Tibial artery (tissue), 4 donors: ENCODE measurements at regions not wholly inside any gene's neighbourhood (a gene's known extent, or its start where the extent isn't known, plus 50 kb on each side); places are given as distances from the start of the nearest gene placed in this dataset.

Experiments
- DNase-seq, 2 donors: peaks; one replicate each; pipeline ENCODE4 v3.0.0-alpha.2; 2019
- H3K27ac ChIP-seq, 2 donors: fragments of 200-600 bp; sonication (generic) in 1 of 2; 1 replicate in 1 of 2; 2 replicates in 1 of 2; pipeline ENCODE4 v1.5.1; 2018 to 2019; ENCODE audit warnings: mild to moderate bottlenecking in 1 of 2
- H3K27me3 ChIP-seq, 2 donors: fragments of 200-600 bp; sonication (generic) in 1 of 2; one replicate each; pipeline versions ENCODE4 v1.5.1 to v1.6.0; 2016 to 2019
- H3K36me3 ChIP-seq, 3 donors: fragments of 200-600 bp; sonication (generic) in 2 of 3; one replicate each; pipeline ENCODE4 v1.5.1; 2016 to 2019; ENCODE audit warnings: mild to moderate bottlenecking in 2 of 3
- H3K4me1 ChIP-seq, 4 donors: fragments of 200-600 bp; sonication (generic) in 2 of 4; 1 replicate in 3 of 4; 2 replicates in 1 of 4; pipeline ENCODE4 v1.5.1; 2016 to 2019
- H3K4me3 ChIP-seq, 2 donors: fragments of 200-600 bp; sonication (generic) in 1 of 2; 1 replicate in 1 of 2; 2 replicates in 1 of 2; pipeline ENCODE4 v1.5.1; 2018 to 2019; ENCODE audit warnings: mild to moderate bottlenecking in 2 of 2
- H3K9me3 ChIP-seq, 3 donors: fragments of 200-600 bp; sonication (generic) in 1 of 3; one replicate each; pipeline ENCODE4 v1.5.1; 2016 to 2019
- CTCF ChIP-seq, 2 experiments: fragments of 200-600 bp in 1 of 2; fragments of 450-650 bp in 1 of 2; IDR thresholded peaks; one replicate each; pipeline ENCODE4 v1.5.1; 2017 to 2019; ENCODE audit warnings: antibody characterized with exemption in 2 of 2, mild to moderate bottlenecking in 1 of 2, moderate library complexity in 1 of 2
- intact Hi-C: fragments of 100-400 bp; cut with DNase I; formaldehyde crosslinking; loops from one replicate; pipeline ENCODE4 v1.15.0; 2023; ENCODE audit warnings: low total_unique reads

DNA sequence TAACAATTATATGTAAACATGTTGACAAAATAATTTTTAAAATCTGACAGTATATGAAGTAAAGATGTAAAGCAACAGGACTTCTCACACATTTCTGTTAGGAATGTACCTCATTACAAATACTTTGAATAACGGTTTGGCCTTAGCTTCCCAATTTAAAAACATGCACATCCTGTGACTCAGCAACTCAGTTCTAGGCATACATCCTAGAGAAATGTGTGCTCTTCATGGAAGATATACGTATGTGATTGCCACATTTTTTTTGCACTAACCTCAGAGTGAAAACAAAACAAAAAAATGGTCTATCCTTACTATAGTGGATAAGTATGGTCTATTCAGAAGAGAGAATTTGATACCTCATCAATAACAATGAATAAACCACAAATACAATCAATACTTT lies 314.6 kb downstream of the LIG4 start:
- no peak for TF ChIP-seq CTCF (IDR thresholded peaks at IDR 0.05)
- intact Hi-C loops, result no loop called here
- Histone ChIP-seq H3K9me3 (no peaks in the 10 kb centered on the region), H3K4me1 (no peaks in the 10 kb centered on the region), H3K27me3 (no peaks in the 10 kb centered on the region), H3K36me3 (no peaks in the 10 kb centered on the region), H3K27ac (no peak overlapping the region), H3K4me3 (no peak overlapping the region)
- no peak for DNase-seq

DNA sequence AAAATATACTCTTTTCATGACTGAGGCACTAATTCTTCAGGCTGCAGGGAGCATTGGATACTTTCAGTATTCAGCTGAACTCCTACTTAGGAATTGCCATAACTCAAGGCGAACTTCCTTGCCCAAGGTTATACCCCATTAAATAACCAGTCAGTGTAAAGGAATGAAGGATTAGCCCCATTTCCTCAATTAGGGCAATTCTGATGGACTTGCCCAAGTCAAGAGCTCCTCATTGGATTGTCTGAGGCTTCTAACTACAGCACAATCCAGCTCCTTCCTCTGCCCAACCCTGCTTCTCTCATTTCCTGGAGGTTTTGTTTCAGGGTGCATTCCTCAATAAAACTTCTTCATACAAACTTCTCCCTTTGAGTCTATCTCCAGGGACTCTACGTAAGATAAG lies 329.2 kb downstream of the LIG4 start:
- Histone ChIP-seq H3K9me3 (peaks cover 0 to 8% (median 0%) of the 10 kb centered on the region in 3 donors), H3K36me3 (no peaks in the 10 kb centered on the region), H3K27ac (no peak overlapping the region), H3K4me1 (no peaks in the 10 kb centered on the region), H3K27me3 (no peaks in the 10 kb centered on the region), H3K4me3 (no peak overlapping the region)
- no peak for DNase-seq
- TF ChIP-seq CTCF (IDR thresholded peaks at IDR 0.05), result no peak
- intact Hi-C loops, result no loop called here

GRCh38 chr13:107884564-107884963 lies 330.8 kb downstream of the LIG4 start:
- no peak for DNase-seq
- no peaks in the 10 kb centered on the region for H3K36me3 ChIP-seq
- H3K4me1 ChIP-seq, result no peaks in the 10 kb centered on the region
- H3K4me3 ChIP-seq, result no peak overlapping the region
- H3K9me3 ChIP-seq, result peaks cover 0 to 8% (median 0%) of the 10 kb centered on the region in 3 donors
- TF ChIP-seq CTCF (IDR thresholded peaks at IDR 0.05), result no peak
- intact Hi-C loops, result no loop called here
- H3K27me3 ChIP-seq, result no peaks in the 10 kb centered on the region
- no peak overlapping the region for H3K27ac ChIP-seq

GRCh38 chr13:107883561-107884175 lies 331.7 kb downstream of the LIG4 start:
- no peak for DNase-seq
- Histone ChIP-seq H3K4me1 (no peaks in the 10 kb centered on the region), H3K27me3 (no peaks in the 10 kb centered on the region), H3K27ac (no peak overlapping the region), H3K4me3 (no peak overlapping the region), H3K9me3 (peaks cover 0 to 8% (median 0%) of the 10 kb centered on the region in 3 donors), H3K36me3 (no peaks in the 10 kb centered on the region)
- intact Hi-C loops, result no loop called here
- TF ChIP-seq CTCF (IDR thresholded peaks at IDR 0.05), result no peak

DNA sequence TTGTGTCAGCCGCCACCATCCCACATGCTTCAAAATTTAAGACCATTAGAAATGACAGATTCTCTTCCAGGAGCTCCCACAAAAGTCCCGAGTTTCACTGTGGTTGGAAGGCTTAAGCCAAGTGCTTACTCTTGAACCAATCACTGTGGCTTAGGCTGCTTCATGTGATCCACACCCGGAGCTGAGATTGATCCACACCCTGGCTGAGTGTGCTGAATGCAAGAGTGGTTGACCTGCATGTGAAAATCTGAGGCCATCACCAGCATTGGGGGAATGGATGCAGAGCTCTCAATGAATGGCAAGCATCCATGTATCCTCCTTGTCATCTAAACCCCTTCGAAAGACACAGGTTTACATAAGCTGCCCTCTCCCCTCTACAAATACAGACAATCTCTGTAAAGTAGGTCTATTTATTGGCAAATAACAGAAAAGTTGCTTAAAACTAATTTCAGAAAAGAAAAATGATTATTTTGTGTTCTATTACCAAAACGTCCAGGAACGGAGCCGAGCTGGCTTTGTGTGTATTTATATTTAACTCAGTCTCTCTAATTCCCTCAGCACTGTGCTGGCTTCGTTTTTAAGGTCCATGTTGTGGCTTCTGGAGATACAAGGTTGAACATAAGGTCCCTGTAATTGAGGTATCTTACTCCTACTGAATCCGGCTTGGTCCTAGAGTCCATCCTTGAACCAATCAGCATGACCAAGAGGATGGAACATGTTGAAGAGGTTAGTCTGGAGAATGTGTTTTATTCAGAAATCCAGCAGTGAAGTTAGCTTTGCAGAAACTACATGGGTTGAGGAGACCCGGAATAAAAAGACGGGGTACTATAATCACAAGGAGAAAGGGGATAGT lies 332.4 kb downstream of the LIG4 start:
- no peak for TF ChIP-seq CTCF (IDR thresholded peaks at IDR 0.05)
- no peak overlapping the region for H3K4me3 ChIP-seq
- peaks cover 0 to 3% (median 0%) of the 10 kb centered on the region in 3 donors for H3K9me3 ChIP-seq
- DNase-seq, result no peak
- H3K27me3 ChIP-seq, result no peaks in the 10 kb centered on the region
- intact Hi-C loops, result no loop called here
- H3K36me3 ChIP-seq, result no peaks in the 10 kb centered on the region
- H3K27ac ChIP-seq, result no peak overlapping the region
- no peaks in the 10 kb centered on the region for H3K4me1 ChIP-seq
